Cardiac fibroblast (primary cell): ENCODE measurements at regions not wholly inside any gene's neighbourhood (a gene's known extent, or its start where the extent isn't known, plus 50 kb on each side); places are given as distances from the start of the nearest gene placed in this dataset.

Experiments used
- DNase-seq, 2 donors: peaks; one replicate each; pipeline versions ENCODE4 v3.0.0 to v3.0.0-alpha.2; 2010; ENCODE audit warnings: low read depth in 2 of 2
- H3K4me3 ChIP-seq, 2 donors: replicated peaks in 1 of 2; 1 replicate in 1 of 2; 2 replicates in 1 of 2; pipeline ENCODE4 v1.5.1; 2011; ENCODE audit warnings: low read depth in 2 of 2, low read length in 2 of 2, mild to moderate bottlenecking in 2 of 2, moderate library complexity in 1 of 2
- CTCF ChIP-seq: IDR thresholded peaks from one replicate; pipeline ENCODE4 v1.5.1; 2011; ENCODE audit warnings: low read depth, mild to moderate bottlenecking, low read length, inconsistent platforms

GRCh38 chr2:150784389-150784788 lies 296.9 kb upstream of the RND3 start:
- DNase-seq = peak in 1 of 2 donors; percentile 57
- H3K4me3 ChIP-seq = no peak overlapping the region
- no peak for TF ChIP-seq CTCF

- DNase-seq = no peak
- H3K4me3 ChIP-seq = no peak overlapping the region
- TF ChIP-seq CTCF = no peak
Observed at GRCh38 chr2:150783896-150784295, 296.4 kb upstream of the RND3 start.

DNA sequence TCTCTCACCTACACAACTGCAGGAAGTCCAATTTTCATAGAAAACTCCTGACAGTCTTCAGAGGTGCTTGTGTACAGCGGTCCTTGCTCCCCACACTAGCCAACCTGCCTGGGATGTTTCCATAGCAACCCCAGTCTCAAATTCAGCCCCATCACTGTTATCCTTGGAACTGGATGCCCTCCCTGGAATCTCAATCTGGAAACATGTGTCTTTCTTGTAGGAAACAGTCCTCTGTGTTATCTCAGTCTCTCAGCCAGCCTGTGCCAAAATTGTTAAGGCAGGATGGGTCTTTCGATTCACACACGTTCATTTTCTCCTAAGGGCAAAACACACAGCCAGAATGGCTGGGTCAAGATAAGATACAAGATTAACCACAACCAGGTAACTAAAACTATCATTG lies 295.5 kb upstream of the RND3 start:
- DNase-seq = peak in 1 of 2 donors; percentile 38
- H3K4me3 ChIP-seq = no peak overlapping the region
- no peak for TF ChIP-seq CTCF

DNA sequence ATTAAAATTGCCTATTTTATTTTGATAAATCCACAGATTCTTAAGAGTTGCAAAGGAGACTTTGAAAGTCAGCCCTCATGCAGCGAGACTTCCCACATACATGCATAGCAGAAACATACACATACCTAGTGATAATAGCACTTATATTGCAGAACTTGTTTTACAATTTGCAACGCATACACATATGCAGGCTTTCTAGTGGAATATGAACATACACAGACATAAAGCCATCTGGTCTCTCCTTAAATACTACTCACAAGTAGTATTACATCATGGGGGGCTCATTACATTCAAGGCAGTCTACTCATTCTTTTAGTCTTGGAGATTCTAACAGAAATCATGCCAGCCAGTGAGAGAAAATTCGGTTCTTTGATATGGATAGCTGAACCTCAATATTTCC lies 295.1 kb upstream of the RND3 start:
- no peak overlapping the region for H3K4me3 ChIP-seq
- TF ChIP-seq CTCF = no peak
- DNase-seq = no peak

DNA sequence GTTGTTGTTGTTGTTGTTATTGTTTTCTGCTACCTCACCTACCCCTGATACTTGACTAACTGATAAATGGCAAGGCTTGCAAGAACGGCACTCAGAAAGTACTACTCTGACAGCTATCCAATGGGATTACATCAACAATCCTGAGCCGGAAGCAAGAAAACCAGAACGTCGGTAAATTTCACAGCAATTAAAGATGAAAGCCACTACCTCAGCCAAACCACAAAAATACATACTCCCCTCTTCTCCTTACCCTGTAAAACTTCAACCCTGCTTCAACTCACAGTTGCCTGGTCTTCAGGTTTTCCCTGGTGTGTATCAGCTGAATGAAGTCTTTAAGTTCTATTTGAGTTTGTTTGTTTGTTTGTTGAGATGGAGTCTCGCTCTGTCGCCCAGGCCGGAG lies 293.7 kb upstream of the RND3 start:
- DNase-seq = no peak
- no peak overlapping the region for H3K4me3 ChIP-seq
- TF ChIP-seq CTCF = no peak

- peak; percentile 50 to 77 for DNase-seq
- H3K4me3 ChIP-seq = no peak overlapping the region
- TF ChIP-seq CTCF = no peak
Observed at GRCh38 chr2:150778828-150779227, 291.4 kb upstream of the RND3 start.

DNA sequence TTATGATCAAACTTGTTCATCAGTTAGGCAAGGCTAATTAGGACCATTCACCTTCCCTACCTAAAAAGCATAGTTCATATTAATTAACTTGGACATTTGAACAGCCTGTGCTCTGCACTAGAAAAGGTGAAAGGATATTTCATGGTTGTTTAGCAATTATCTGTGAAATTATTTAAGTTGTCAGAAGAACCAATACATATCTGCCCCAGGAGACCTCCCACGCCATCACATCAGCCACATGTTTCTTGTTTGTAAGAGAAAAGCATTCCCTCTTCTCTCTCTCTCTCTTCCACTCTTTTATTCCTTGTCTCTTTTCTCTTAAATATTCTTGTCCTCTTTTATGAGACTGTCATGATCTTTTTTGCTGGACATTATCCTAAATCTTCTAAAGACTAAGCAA lies 282.0 kb upstream of the RND3 start:
- H3K4me3 ChIP-seq = no peak overlapping the region
- DNase-seq = no peak
- TF ChIP-seq CTCF = no peak
